ENCODE measurements at regions not wholly inside any gene's neighbourhood (a gene's known extent, or its start where the extent isn't known, plus 50 kb on each side); places are given as distances from the start of the nearest gene placed in this dataset.

DNA sequence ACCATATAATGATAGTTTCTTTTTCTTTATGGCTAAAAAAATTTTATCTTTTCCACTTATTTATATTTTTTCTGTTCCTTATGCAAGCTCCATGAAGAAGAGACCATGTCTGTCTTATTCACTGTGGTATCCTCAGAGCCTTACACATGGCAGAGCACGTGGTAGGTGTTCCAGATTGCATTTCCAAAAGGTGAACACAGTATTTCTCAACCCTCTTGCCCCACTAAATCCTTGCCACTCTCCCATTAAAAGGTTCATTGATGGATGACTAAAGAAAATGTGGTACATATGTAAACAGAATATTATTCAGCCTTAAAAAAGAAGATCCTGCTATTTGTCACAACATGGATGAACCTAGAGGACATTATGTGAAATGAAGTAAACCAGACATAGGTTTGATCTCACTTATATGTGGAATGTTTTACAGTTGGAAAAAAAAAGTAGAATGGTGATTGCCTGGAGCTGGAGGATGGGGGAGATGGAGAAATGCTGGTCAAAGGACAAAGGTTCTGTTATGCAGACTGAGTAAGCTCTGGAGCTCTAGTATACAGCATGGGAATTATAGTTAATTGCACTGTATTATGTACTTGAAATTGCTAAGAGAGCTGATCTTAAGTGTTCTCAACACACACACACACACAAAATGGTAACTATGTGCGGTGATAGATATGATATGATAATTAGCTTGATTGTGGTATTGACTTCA is 266.7 kb downstream of the CNTN3 start:
- TF ChIP-seq EP300 (IDR thresholded peaks at IDR 0.05; ENCODE audit: borderline replicate concordance): no peak
- TF ChIP-seq CREB1 (IDR thresholded peaks at IDR 0.05; ENCODE audit: low read depth): no peak
- TF ChIP-seq, protein P1, sequence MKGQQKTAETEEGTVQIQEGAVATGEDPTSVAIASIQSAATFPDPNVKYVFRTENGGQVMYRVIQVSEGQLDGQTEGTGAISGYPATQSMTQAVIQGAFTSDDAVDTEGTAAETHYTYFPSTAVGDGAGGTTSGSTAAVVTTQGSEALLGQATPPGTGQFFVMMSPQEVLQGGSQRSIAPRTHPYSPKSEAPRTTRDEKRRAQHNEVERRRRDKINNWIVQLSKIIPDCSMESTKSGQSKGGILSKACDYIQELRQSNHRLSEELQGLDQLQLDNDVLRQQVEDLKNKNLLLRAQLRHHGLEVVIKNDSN (IDR thresholded peaks at IDR 0.05): no peak
- TF ChIP-seq RAD21 (IDR thresholded peaks at IDR 0.05; ENCODE audit: low read depth): no peak
- TF ChIP-seq, protein P2, sequence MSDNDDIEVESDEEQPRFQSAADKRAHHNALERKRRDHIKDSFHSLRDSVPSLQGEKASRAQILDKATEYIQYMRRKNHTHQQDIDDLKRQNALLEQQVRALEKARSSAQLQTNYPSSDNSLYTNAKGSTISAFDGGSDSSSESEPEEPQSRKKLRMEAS (IDR thresholded peaks at IDR 0.05): no peak
- no peak for TF ChIP-seq EGR1 (IDR thresholded peaks at IDR 0.05)
- no peak for TF ChIP-seq ZBTB7A (IDR thresholded peaks at IDR 0.05; ENCODE audit: low read depth)
- TF ChIP-seq YY1 (IDR thresholded peaks at IDR 0.05; ENCODE audit: low read depth): no peak
- TF ChIP-seq TEAD4 (IDR thresholded peaks at IDR 0.05): no peak
- TF ChIP-seq TAF1 (IDR thresholded peaks at IDR 0.05; ENCODE audit: low read depth): no peak

DNA sequence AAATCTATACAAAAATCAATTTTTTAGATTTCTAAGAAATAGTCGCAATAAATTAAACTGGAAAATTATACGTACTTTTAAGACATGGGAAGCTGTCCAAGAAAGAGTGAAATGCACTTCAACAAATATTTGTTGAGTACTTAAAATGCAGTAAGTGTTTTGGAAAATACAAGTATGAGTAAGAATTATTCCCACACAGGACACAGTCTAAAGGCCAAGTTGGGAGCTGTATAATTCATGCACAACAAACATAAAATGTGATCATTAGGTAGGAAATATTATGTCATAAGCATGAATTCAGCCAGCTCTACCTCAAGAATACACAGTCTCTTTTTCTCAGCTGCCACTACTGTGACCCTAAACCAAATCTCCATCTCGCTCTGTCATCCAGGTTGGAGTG is 267.6 kb downstream of the CNTN3 start:
- TF ChIP-seq TCF12 (IDR thresholded peaks at IDR 0.05; ENCODE audit: low read depth): no peak
- no peak for TF ChIP-seq EGR1 (IDR thresholded peaks at IDR 0.05)
- no peak for TF ChIP-seq FOXM1 (IDR thresholded peaks at IDR 0.05; ENCODE audit: borderline replicate concordance, low read depth)
- TF ChIP-seq, protein P1 (IDR thresholded peaks at IDR 0.05): no peak
- no peak for TF ChIP-seq NFIC (IDR thresholded peaks at IDR 0.05)
- TF ChIP-seq EP300 (IDR thresholded peaks at IDR 0.05; ENCODE audit: borderline replicate concordance): no peak
- TF ChIP-seq ZBTB7A (IDR thresholded peaks at IDR 0.05; ENCODE audit: low read depth): no peak
- TF ChIP-seq, protein P3, sequence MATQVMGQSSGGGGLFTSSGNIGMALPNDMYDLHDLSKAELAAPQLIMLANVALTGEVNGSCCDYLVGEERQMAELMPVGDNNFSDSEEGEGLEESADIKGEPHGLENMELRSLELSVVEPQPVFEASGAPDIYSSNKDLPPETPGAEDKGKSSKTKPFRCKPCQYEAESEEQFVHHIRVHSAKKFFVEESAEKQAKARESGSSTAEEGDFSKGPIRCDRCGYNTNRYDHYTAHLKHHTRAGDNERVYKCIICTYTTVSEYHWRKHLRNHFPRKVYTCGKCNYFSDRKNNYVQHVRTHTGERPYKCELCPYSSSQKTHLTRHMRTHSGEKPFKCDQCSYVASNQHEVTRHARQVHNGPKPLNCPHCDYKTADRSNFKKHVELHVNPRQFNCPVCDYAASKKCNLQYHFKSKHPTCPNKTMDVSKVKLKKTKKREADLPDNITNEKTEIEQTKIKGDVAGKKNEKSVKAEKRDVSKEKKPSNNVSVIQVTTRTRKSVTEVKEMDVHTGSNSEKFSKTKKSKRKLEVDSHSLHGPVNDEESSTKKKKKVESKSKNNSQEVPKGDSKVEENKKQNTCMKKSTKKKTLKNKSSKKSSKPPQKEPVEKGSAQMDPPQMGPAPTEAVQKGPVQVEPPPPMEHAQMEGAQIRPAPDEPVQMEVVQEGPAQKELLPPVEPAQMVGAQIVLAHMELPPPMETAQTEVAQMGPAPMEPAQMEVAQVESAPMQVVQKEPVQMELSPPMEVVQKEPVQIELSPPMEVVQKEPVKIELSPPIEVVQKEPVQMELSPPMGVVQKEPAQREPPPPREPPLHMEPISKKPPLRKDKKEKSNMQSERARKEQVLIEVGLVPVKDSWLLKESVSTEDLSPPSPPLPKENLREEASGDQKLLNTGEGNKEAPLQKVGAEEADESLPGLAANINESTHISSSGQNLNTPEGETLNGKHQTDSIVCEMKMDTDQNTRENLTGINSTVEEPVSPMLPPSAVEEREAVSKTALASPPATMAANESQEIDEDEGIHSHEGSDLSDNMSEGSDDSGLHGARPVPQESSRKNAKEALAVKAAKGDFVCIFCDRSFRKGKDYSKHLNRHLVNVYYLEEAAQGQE (IDR thresholded peaks at IDR 0.05; ENCODE audit: low read depth): no peak
- no peak for TF ChIP-seq TEAD4 (IDR thresholded peaks at IDR 0.05)
- TF ChIP-seq CEBPB (IDR thresholded peaks at IDR 0.05): no peak
- no peak for TF ChIP-seq YY1 (IDR thresholded peaks at IDR 0.05; ENCODE audit: low read depth)
- no peak for TF ChIP-seq CREB1 (IDR thresholded peaks at IDR 0.05; ENCODE audit: low read depth)
- no peak for TF ChIP-seq RAD21 (IDR thresholded peaks at IDR 0.05; ENCODE audit: low read depth)
- TF ChIP-seq TAF1 (IDR thresholded peaks at IDR 0.05; ENCODE audit: low read depth): no peak
- TF ChIP-seq, protein P2 (IDR thresholded peaks at IDR 0.05): no peak

DNA sequence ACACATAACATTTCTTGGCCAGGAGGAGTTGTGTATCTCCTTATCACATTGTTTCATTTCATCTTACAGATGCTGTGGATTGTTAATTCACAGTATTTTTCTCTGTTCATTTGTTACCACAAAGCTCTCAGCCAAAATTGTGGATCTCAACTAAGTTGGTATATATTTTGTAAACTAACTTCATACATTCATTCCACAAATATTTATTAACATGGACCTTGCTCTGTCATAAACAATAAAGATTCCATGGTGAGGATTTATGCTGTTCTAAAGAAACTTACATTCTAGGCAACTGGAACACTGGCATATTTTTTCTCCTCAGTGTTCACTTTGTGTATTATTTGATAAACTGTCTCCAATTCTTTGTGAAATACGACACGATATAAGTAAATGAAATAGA is 268.8 kb downstream of the CNTN3 start:
- no peak for TF ChIP-seq EGR1 (IDR thresholded peaks at IDR 0.05)
- no peak for TF ChIP-seq EP300 (IDR thresholded peaks at IDR 0.05; ENCODE audit: borderline replicate concordance)
- TF ChIP-seq FOXM1 (IDR thresholded peaks at IDR 0.05; ENCODE audit: borderline replicate concordance, low read depth): no peak
- TF ChIP-seq NFIC (IDR thresholded peaks at IDR 0.05): no peak
- TF ChIP-seq YY1 (IDR thresholded peaks at IDR 0.05; ENCODE audit: low read depth): no peak
- TF ChIP-seq, protein P1 (IDR thresholded peaks at IDR 0.05): no peak
- TF ChIP-seq, protein P3 (IDR thresholded peaks at IDR 0.05; ENCODE audit: low read depth): no peak
- no peak for TF ChIP-seq CREB1 (IDR thresholded peaks at IDR 0.05; ENCODE audit: low read depth)
- no peak for TF ChIP-seq CEBPB (IDR thresholded peaks at IDR 0.05)
- TF ChIP-seq ZBTB7A (IDR thresholded peaks at IDR 0.05; ENCODE audit: low read depth): no peak
- no peak for TF ChIP-seq TCF12 (IDR thresholded peaks at IDR 0.05; ENCODE audit: low read depth)
- TF ChIP-seq RAD21 (IDR thresholded peaks at IDR 0.05; ENCODE audit: low read depth): no peak
- no peak for TF ChIP-seq TAF1 (IDR thresholded peaks at IDR 0.05; ENCODE audit: low read depth)
- TF ChIP-seq TEAD4 (IDR thresholded peaks at IDR 0.05): no peak
- TF ChIP-seq, protein P2 (IDR thresholded peaks at IDR 0.05): no peak

DNA sequence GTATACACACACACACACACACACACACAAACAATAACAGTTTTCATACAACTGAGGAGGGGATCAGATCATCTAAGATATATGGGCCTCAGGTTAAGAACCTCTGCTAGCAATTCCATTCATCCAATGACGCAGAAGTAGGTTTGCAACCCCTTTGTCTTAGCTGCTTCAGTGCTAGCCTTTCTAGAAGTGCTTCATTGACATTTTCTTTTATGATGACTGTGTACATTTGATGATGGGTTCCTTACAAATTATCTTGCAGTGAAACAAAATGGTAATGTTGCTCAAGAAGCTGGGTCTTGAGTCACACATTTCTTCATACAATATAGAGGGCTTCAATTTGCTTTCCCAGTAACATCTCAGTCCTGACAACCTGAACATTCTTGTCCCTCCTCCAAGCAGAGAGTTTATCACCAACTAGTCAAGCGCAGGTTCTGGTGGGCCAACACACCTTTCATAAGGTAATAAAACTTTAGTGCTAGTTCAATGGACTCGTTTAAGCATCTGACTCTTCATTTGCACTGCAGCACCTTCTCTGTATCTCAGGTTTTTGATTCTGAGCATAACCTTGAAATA is 269.5 kb downstream of the CNTN3 start:
- TF ChIP-seq CEBPB (IDR thresholded peaks at IDR 0.05) (no peak), TCF12 (IDR thresholded peaks at IDR 0.05; ENCODE audit: low read depth) (no peak)

DNA sequence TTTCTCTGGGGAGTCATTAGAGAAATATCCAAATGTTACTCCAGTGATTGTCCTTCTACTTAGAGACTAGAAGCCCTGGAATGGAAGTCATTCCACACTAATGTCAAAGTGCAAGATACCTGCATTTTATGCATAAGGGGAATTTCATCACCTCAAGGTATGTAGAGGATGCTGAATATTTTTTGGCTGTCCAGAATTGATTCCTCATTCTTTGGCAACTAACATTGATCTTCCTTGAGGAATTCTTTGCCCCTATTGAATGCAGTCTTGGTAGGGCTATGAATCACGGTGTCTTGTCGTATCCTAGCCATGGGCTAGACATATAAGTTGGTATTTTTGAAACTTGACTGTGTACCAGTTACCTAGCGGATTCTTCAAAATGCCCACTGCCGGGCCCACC is 271.1 kb downstream of the CNTN3 start:
- TF ChIP-seq ZBTB7A (IDR thresholded peaks at IDR 0.05; ENCODE audit: low read depth): no peak
- TF ChIP-seq CEBPB (IDR thresholded peaks at IDR 0.05): no peak
- TF ChIP-seq RAD21 (IDR thresholded peaks at IDR 0.05; ENCODE audit: low read depth): no peak
- TF ChIP-seq, protein P1 (IDR thresholded peaks at IDR 0.05): no peak
- TF ChIP-seq, protein P3 (IDR thresholded peaks at IDR 0.05; ENCODE audit: low read depth): no peak
- no peak for TF ChIP-seq EGR1 (IDR thresholded peaks at IDR 0.05)
- no peak for TF ChIP-seq TAF1 (IDR thresholded peaks at IDR 0.05; ENCODE audit: low read depth)

All from Ishikawa (cell line).